ENCODE measurements at regions not wholly inside any gene's neighbourhood (a gene's known extent, or its start where the extent isn't known, plus 50 kb on each side); places are given as distances from the start of the nearest gene placed in this dataset.

- ChIA-PET CTCF (no interaction called here), POLR2A (no interaction called here)
- no peak for DNase-seq (ENCODE audit: extremely low spot score)
- no peak for TF ChIP-seq CTCF (IDR thresholded peaks at IDR 0.05; ENCODE audit: control extremely low read depth, extremely low read depth, low read depth, missing control alignments)
These were observed 313.4 kb downstream of the BCL11B start for GRCh38 chr14:98958632-98959031.

- no peak for DNase-seq (ENCODE audit: extremely low spot score)
- ChIA-PET CTCF (no interaction called here), POLR2A (no interaction called here)
- TF ChIP-seq CTCF (IDR thresholded peaks at IDR 0.05; ENCODE audit: control extremely low read depth, extremely low read depth, low read depth, missing control alignments), result no peak
These were observed 312.6 kb downstream of the BCL11B start for GRCh38 chr14:98959410-98959809.

GRCh38 chr14:98959958-98960616 lies 311.9 kb downstream of the BCL11B start:
- DNase-seq (ENCODE audit: extremely low spot score), result no peak
- ChIA-PET CTCF (no interaction called here), POLR2A (no interaction called here)
- no peak for TF ChIP-seq CTCF (IDR thresholded peaks at IDR 0.05; ENCODE audit: control extremely low read depth, extremely low read depth, low read depth, missing control alignments)

GRCh38 chr14:98960617-98961013 lies 311.4 kb downstream of the BCL11B start:
- DNase-seq (ENCODE audit: extremely low spot score), result no peak
- ChIA-PET CTCF (no interaction called here), POLR2A (no interaction called here)
- no peak for TF ChIP-seq CTCF (IDR thresholded peaks at IDR 0.05; ENCODE audit: control extremely low read depth, extremely low read depth, low read depth, missing control alignments)

- no peak for TF ChIP-seq CTCF (IDR thresholded peaks at IDR 0.05; ENCODE audit: control extremely low read depth, extremely low read depth, low read depth, missing control alignments)
- POLR2A ChIA-PET, result no interaction called here
- CTCF ChIA-PET, result no interaction called here
- no peak for DNase-seq (ENCODE audit: extremely low spot score)
These were observed 310.8 kb downstream of the BCL11B start for GRCh38 chr14:98961191-98961590.

GRCh38 chr14:98962118-98962517 lies 309.9 kb downstream of the BCL11B start:
- no peak for DNase-seq (ENCODE audit: extremely low spot score)
- POLR2A ChIA-PET, result no interaction called here
- no peak for TF ChIP-seq CTCF (IDR thresholded peaks at IDR 0.05; ENCODE audit: control extremely low read depth, extremely low read depth, low read depth, missing control alignments)
- CTCF ChIA-PET, result no interaction called here

GRCh38 chr14:98963610-98964009 lies 308.4 kb downstream of the BCL11B start:
- no peak for DNase-seq (ENCODE audit: extremely low spot score)
- ChIA-PET CTCF (no interaction called here), POLR2A (no interaction called here)
- no peak for TF ChIP-seq CTCF (IDR thresholded peaks at IDR 0.05; ENCODE audit: control extremely low read depth, extremely low read depth, low read depth, missing control alignments)
